Mesothelial cell of epicardium (in vitro differentiated cells): ENCODE measurements at regions not wholly inside any gene's neighbourhood (a gene's known extent, or its start where the extent isn't known, plus 50 kb on each side); places are given as distances from the start of the nearest gene placed in this dataset.
"Not testable (repeated sequence)": the region's sequence is repeated elsewhere in the genome, so short reads cannot be mapped to it uniquely, and the experiment has no call there.

Experiments
- DNase-seq, 2 experiments: peaks; one replicate each; pipeline ENCODE4 v3.0.0; 2021; ENCODE audit warnings: low spot score in 2 of 2; ENCODE audit not compliant: unreplicated experiment in 2 of 2
- H3K27ac Mint-ChIP-seq: 2 replicates; pipeline ENCODE4 v1.8.0; 2021; ENCODE audit warnings: mixed read lengths
- H3K27me3 Mint-ChIP-seq: 2 replicates; pipeline ENCODE4 v1.8.0; 2021; ENCODE audit warnings: low read depth, mixed read lengths
- H3K36me3 Mint-ChIP-seq: 2 replicates; pipeline ENCODE4 v1.8.0; 2021; ENCODE audit warnings: mixed read lengths
- H3K4me1 Mint-ChIP-seq: 2 replicates; pipeline ENCODE4 v1.8.0; 2021; ENCODE audit warnings: mixed read lengths
- H3K4me3 Mint-ChIP-seq: 2 replicates; pipeline ENCODE4 v1.8.0; 2021; ENCODE audit warnings: mild to moderate bottlenecking, moderate library complexity, mixed read lengths
- H3K9me3 Mint-ChIP-seq: 2 replicates; pipeline ENCODE4 v1.8.0; 2021; ENCODE audit warnings: mixed read lengths
- CTCF ChIP-seq: fragments of 200-600 bp; sonication (generic); IDR thresholded peaks from one replicate; pipeline ENCODE4 v1.5.0; 2021; ENCODE audit warnings: antibody characterized with exemption; ENCODE audit not compliant: unreplicated experiment

DNA sequence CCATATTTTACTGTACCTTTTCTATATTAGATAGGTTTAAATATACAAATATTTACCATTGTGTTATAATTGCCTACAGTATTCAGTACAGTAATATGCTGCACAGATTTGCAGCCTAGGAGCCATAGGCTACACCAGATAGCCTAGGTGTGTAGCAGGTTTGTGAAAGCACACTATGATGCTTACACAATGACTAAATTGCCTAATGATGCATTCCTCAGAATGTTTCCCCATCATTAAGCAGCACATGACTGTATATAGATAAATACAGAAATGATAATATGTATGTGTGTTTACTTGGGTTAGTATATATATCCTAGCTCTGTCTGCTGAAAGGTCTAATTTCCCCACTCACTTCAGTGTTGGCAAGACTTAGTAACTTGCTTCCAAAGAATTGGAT lies 65.8 kb downstream of the MYL3 start:
- H3K4me1 Mint-ChIP-seq, result peaks cover 4% of the 10 kb centered on the region
- no peak for DNase-seq
- H3K9me3 Mint-ChIP-seq, result peaks cover 35% of the 10 kb centered on the region
- no peak overlapping the region for H3K4me3 Mint-ChIP-seq
- H3K36me3 Mint-ChIP-seq, result peaks cover 10% of the 10 kb centered on the region
- no peaks in the 10 kb centered on the region for H3K27me3 Mint-ChIP-seq
- H3K27ac Mint-ChIP-seq, result no peak overlapping the region
- TF ChIP-seq CTCF, result no peak

DNA sequence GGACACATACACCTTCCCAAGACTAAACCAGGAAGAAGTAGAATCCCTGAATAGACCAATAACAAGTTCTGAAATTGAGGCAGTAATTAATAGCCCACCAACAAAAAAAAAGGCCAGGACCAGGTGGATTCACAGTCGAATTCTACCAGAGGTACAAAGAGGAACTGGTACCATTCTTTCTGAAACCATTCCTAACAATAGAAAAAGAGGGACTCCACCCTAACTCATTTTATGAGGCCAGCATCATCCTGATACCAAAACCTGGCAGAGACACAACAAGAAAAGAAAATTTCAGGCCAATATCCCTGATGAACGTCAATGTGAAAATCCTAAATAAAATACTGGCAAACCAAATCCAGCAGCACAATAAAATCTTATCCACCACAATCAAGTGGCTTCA lies 69.9 kb downstream of the MYL3 start:
- not testable (repeated sequence) for H3K27me3 Mint-ChIP-seq, H3K4me1 Mint-ChIP-seq, DNase-seq, H3K4me3 Mint-ChIP-seq, H3K27ac Mint-ChIP-seq
- peaks cover 43% of the 10 kb centered on the region for H3K9me3 Mint-ChIP-seq
- peaks cover 19% of the 10 kb centered on the region for H3K36me3 Mint-ChIP-seq

GRCh38 chr3:46778101-46778500 lies 60.4 kb upstream of the PRSS50 start:
- Mint-ChIP-seq H3K36me3 (peaks cover 10% of the 10 kb centered on the region), H3K27me3 (no peaks in the 10 kb centered on the region), H3K4me3 (no peak overlapping the region), H3K9me3 (peaks cover 44% of the 10 kb centered on the region), H3K4me1 (no peaks in the 10 kb centered on the region), H3K27ac (no peak overlapping the region)
- no peak for DNase-seq
- TF ChIP-seq CTCF, result no peak

DNA sequence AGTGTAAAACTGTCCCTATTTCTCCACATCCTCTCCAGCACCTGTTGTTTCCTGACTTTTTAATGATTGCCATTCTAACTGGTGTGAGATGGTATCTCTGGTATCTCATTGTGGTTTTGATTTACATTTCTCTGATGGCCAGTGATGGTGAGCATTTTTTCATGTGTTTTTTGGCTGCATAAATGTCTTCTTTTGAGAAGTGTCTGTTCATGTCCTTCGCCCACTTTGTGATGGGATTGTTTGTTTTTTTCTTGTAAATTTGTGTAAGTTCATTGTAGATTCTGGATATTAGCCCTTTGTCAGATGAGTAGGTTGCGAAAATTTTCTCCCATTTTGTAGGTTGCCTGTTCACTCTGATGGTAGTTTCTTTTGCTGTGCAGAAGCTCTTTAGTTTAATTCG lies 54.8 kb upstream of the PRSS50 start:
- not testable (repeated sequence) for DNase-seq, H3K4me3 Mint-ChIP-seq, H3K27ac Mint-ChIP-seq, H3K27me3 Mint-ChIP-seq, H3K4me1 Mint-ChIP-seq
- Mint-ChIP-seq H3K36me3 (peaks cover 14% of the 10 kb centered on the region), H3K9me3 (peaks cover 48% of the 10 kb centered on the region)

DNA sequence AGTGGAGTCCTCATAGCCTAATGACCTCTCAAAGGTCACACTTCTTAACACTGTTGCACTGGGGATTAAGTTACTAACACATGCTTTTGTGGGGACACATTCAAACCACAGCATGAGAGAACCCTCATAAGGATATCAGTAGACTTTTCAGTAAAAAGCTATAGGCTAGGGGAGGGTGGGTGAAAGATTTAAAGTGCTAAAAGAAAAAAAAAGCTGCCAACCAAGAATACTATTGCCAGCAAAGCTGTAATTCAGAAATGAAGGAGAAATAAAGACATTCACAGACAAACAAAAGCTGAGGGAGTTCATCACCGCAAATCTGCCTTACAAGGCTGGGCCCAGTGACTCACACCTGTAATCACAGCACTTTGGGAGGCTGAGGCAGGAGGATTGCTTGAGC lies 50.4 kb upstream of the PRSS50 start:
- H3K9me3 Mint-ChIP-seq, result peaks cover 52% of the 10 kb centered on the region
- no peak overlapping the region for H3K4me3 Mint-ChIP-seq
- H3K36me3 Mint-ChIP-seq, result peaks cover 20% of the 10 kb centered on the region
- no peaks in the 10 kb centered on the region for H3K27me3 Mint-ChIP-seq
- H3K27ac Mint-ChIP-seq, result no peak overlapping the region
- no peaks in the 10 kb centered on the region for H3K4me1 Mint-ChIP-seq
- TF ChIP-seq CTCF, result no peak
- no peak for DNase-seq
